Transverse colon (tissue), 3 donors: ENCODE measurements at regions not wholly inside any gene's neighbourhood (a gene's known extent, or its start where the extent isn't known, plus 50 kb on each side); places are given as distances from the start of the nearest gene placed in this dataset.

ENCODE experiments used
- POLR2A ChIP-seq: fragments of 450-650 bp; IDR thresholded peaks from one replicate; pipeline ENCODE4 v1.6.1; 2016; ENCODE audit warnings: antibody characterized with exemption, mild to moderate bottlenecking, moderate library complexity
- TF ChIP-seq, protein P1 (sequence below), 5 experiments: fragments of 200-600 bp in 3 of 5; fragments of 450-650 bp in 2 of 5; sonication (generic) in 3 of 5; IDR thresholded peaks; 1 replicate in 2 of 5; 2 replicates in 3 of 5; pipeline ENCODE4 v1.5.1; 2016 to 2017; ENCODE audit warnings: antibody characterized with exemption in 5 of 5, inconsistent platforms in 3 of 5, mild to moderate bottlenecking in 2 of 5, moderate library complexity in 1 of 5

DNA sequence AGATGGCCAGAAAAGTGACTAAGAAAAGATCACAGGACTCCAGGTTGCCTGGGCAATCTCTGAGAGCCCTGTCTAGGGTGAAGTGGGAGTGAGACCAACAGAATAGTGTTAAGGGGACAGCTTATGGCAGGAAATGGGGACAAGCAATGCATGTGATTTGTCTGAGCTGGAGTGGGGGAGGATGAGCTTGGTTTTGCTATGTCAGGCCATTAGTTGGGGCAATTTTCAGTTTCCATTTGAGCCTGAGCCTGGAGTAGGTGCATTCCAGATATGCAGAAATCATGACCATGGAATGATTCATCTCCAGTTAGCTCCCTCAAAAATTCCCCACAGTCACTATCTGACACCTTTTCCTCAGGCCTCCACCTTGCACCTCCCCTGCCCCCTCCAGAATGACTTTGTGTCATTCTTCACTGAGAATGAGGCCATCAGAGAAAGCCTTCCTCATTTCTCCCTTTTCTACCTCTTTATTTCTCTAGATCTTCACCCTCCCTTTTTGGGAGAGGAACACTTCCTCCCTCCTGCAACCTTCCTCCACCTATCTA is 150.9 kb upstream of the PLEKHG7 start:
- TF ChIP-seq, protein P1, sequence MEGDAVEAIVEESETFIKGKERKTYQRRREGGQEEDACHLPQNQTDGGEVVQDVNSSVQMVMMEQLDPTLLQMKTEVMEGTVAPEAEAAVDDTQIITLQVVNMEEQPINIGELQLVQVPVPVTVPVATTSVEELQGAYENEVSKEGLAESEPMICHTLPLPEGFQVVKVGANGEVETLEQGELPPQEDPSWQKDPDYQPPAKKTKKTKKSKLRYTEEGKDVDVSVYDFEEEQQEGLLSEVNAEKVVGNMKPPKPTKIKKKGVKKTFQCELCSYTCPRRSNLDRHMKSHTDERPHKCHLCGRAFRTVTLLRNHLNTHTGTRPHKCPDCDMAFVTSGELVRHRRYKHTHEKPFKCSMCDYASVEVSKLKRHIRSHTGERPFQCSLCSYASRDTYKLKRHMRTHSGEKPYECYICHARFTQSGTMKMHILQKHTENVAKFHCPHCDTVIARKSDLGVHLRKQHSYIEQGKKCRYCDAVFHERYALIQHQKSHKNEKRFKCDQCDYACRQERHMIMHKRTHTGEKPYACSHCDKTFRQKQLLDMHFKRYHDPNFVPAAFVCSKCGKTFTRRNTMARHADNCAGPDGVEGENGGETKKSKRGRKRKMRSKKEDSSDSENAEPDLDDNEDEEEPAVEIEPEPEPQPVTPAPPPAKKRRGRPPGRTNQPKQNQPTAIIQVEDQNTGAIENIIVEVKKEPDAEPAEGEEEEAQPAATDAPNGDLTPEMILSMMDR (IDR thresholded peaks at IDR 0.05): no peak
- TF ChIP-seq POLR2A: no peak
